Suprapubic skin (tissue), 4 donors: ENCODE measurements at regions not wholly inside any gene's neighbourhood (a gene's known extent, or its start where the extent isn't known, plus 50 kb on each side); places are given as distances from the start of the nearest gene placed in this dataset.

Experiments used
- DNase-seq, 2 donors: peaks; one replicate each; pipeline ENCODE4 v3.0.0-alpha.2; 2019; ENCODE audit warnings: low spot score in 2 of 2
- H3K27ac ChIP-seq: fragments of 200-600 bp; sonication (generic); one replicate; pipeline ENCODE4 v1.5.1; 2019
- H3K27me3 ChIP-seq: fragments of 200-600 bp; sonication (generic); one replicate; pipeline ENCODE4 v1.5.1; 2019
- H3K36me3 ChIP-seq: fragments of 200-600 bp; sonication (generic); one replicate; pipeline ENCODE4 v1.5.1; 2019
- H3K4me1 ChIP-seq: fragments of 200-600 bp; sonication (generic); one replicate; pipeline ENCODE4 v1.5.1; 2019
- H3K4me3 ChIP-seq: fragments of 200-600 bp; sonication (generic); one replicate; pipeline ENCODE4 v1.5.1; 2019; ENCODE audit warnings: mild to moderate bottlenecking
- H3K9me3 ChIP-seq: fragments of 200-600 bp; sonication (generic); one replicate; pipeline ENCODE4 v1.5.1; 2019
- EP300 ChIP-seq: sonication (generic); formaldehyde crosslinking; IDR thresholded peaks from one replicate; pipeline ENCODE4 v1.6.1; 2017; ENCODE audit warnings: antibody characterized with exemption
- POLR2A ChIP-seq, 2 donors: fragments of 450-650 bp; IDR thresholded peaks; one replicate each; pipeline ENCODE4 v1.6.1; 2017; ENCODE audit warnings: antibody characterized with exemption in 2 of 2, mild to moderate bottlenecking in 2 of 2, moderate library complexity in 2 of 2
- POLR2AphosphoS5 ChIP-seq, 3 donors: sonication (generic); formaldehyde crosslinking; IDR thresholded peaks; one replicate each; pipeline ENCODE4 v1.6.1; 2017; ENCODE audit warnings: antibody characterized with exemption in 3 of 3
- WGBS: methylation state at CpG from one replicate; pipeline ENCODE4 v1.1.5; 2018; 5-methylcytosine and 5-hydroxymethylcytosine counted together
- TF ChIP-seq, protein P1 (sequence below), 2 donors: fragments of 200-600 bp in 1 of 2; fragments of 450-650 bp in 1 of 2; sonication (generic) in 1 of 2; IDR thresholded peaks; one replicate each; pipeline ENCODE4 v1.5.1; 2016 to 2019; ENCODE audit warnings: antibody characterized with exemption in 2 of 2, mild to moderate bottlenecking in 1 of 2, moderate library complexity in 1 of 2

DNA sequence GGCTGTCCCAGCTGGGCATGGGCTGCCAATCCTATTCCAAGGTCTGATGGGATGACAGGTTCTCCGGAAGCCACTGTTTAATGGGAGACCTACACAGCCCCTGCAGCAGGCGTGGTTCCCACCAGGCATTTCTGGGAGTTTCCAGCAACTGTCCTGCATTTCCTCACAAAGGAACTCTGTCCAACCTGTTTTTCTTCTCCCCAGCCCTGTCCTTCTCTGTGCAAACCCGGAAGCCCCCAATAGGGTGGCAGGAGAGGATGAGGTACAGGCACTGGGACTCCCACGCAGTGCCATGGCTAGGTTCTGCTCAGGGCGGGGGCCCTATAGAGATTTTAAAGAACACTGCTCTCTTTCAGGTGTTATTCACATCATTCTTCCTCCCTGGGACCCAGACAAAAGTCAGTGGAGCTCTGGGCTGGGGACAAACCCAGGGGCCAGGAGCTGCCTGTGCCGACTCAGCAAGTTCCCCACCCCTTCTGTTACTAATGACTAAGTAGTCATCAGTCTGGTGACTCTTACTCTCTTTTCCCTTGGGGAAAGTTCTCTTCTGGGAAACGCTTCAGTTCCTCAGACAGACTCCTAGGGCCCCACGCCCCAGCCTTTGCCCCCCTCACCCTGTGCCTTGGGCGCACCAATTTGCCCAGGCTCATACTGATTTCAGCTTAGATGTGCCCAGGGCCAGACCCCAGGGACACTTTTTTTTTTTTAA is 97.7 kb downstream of the CD47 start:
- no peak for DNase-seq
- Histone ChIP-seq H3K36me3 (no peaks in the 10 kb centered on the region), H3K4me3 (no peak overlapping the region), H3K4me1 (peaks cover 41% of the 10 kb centered on the region), H3K9me3 (no peaks in the 10 kb centered on the region), H3K27ac (peak overlapping the region; percentile 54), H3K27me3 (no peaks in the 10 kb centered on the region)
- TF ChIP-seq, protein P1, sequence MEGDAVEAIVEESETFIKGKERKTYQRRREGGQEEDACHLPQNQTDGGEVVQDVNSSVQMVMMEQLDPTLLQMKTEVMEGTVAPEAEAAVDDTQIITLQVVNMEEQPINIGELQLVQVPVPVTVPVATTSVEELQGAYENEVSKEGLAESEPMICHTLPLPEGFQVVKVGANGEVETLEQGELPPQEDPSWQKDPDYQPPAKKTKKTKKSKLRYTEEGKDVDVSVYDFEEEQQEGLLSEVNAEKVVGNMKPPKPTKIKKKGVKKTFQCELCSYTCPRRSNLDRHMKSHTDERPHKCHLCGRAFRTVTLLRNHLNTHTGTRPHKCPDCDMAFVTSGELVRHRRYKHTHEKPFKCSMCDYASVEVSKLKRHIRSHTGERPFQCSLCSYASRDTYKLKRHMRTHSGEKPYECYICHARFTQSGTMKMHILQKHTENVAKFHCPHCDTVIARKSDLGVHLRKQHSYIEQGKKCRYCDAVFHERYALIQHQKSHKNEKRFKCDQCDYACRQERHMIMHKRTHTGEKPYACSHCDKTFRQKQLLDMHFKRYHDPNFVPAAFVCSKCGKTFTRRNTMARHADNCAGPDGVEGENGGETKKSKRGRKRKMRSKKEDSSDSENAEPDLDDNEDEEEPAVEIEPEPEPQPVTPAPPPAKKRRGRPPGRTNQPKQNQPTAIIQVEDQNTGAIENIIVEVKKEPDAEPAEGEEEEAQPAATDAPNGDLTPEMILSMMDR (IDR thresholded peaks at IDR 0.05), result no peak
- TF ChIP-seq POLR2AphosphoS5 (IDR thresholded peaks at IDR 0.05) (no peak), EP300 (no peak), POLR2A (IDR thresholded peaks at IDR 0.05) (no peak)
- 61% methylated on average over 9 of the region's 9 CpGs for WGBS

DNA sequence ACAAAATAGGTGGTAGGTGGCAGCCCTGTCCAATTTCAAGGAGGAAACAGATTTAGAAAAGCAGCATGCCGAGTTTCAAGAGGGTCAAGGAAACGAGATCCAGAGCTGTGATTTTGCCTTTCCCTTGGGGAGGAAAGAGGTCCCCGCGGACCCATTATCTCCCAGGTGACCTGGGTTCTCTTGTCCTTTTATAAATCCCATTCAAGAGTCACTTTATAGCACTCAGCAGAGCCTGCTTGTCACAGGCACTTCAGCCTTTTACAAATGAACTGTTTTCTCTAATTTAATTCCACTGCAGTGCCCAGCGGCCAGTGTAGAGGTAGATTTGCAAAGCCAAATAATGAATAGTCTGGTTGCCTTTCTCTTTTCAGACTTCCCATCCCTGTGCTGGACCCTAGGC is 99.9 kb downstream of the CD47 start:
- TF ChIP-seq EP300, result no peak
- TF ChIP-seq, protein P1 (IDR thresholded peaks at IDR 0.05), result no peak
- TF ChIP-seq POLR2AphosphoS5 (IDR thresholded peaks at IDR 0.05), result no peak
- TF ChIP-seq POLR2A (IDR thresholded peaks at IDR 0.05), result no peak
- Histone ChIP-seq H3K4me3 (no peak overlapping the region), H3K36me3 (no peaks in the 10 kb centered on the region), H3K4me1 (peaks cover 63% of the 10 kb centered on the region), H3K27me3 (no peaks in the 10 kb centered on the region), H3K9me3 (no peaks in the 10 kb centered on the region), H3K27ac (no peak overlapping the region)
- no peak for DNase-seq
- 94% methylated on average over 5 of the region's 5 CpGs for WGBS

DNA sequence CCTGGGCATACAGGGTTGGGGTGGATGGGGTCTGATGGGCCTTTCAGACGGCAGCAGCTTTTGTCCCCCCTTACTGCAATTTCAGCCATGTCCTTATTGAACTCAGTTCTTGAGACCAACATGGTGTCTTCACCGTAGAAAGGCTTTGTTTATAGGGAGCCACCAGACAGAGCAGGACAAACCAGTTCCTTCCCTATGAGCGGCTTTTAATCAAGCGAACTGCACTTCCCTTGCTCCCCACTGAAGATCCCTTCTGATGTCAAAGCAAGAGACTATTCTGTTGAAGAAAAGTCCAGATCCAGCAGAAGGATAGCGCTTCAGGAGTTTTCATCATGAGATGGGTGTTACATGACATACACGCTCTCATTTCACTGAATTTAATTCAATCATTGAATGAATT is 100.4 kb downstream of the CD47 start:
- Histone ChIP-seq H3K4me3 (no peak overlapping the region), H3K27me3 (no peaks in the 10 kb centered on the region), H3K9me3 (no peaks in the 10 kb centered on the region), H3K27ac (peak overlapping the region; percentile 43), H3K36me3 (no peaks in the 10 kb centered on the region), H3K4me1 (peaks cover 68% of the 10 kb centered on the region)
- no peak for TF ChIP-seq POLR2AphosphoS5 (IDR thresholded peaks at IDR 0.05)
- TF ChIP-seq, protein P1 (IDR thresholded peaks at IDR 0.05), result no peak
- TF ChIP-seq POLR2A (IDR thresholded peaks at IDR 0.05), result no peak
- no peak for TF ChIP-seq EP300
- DNase-seq, result no peak
- 84% methylated on average over 6 of the region's 6 CpGs for WGBS

GRCh38 chr3:107989661-107990060 is 101.2 kb downstream of the CD47 start:
- Histone ChIP-seq H3K4me1 (peaks cover 68% of the 10 kb centered on the region), H3K27me3 (no peaks in the 10 kb centered on the region), H3K4me3 (no peak overlapping the region), H3K9me3 (no peaks in the 10 kb centered on the region), H3K27ac (peak overlapping the region; percentile 43), H3K36me3 (no peaks in the 10 kb centered on the region)
- no peak for TF ChIP-seq EP300
- TF ChIP-seq POLR2A (IDR thresholded peaks at IDR 0.05), result no peak
- TF ChIP-seq, protein P1 (IDR thresholded peaks at IDR 0.05), result no peak
- no peak for TF ChIP-seq POLR2AphosphoS5 (IDR thresholded peaks at IDR 0.05)
- 40% methylated on average over 4 of the region's 4 CpGs for WGBS
- DNase-seq, result no peak

DNA sequence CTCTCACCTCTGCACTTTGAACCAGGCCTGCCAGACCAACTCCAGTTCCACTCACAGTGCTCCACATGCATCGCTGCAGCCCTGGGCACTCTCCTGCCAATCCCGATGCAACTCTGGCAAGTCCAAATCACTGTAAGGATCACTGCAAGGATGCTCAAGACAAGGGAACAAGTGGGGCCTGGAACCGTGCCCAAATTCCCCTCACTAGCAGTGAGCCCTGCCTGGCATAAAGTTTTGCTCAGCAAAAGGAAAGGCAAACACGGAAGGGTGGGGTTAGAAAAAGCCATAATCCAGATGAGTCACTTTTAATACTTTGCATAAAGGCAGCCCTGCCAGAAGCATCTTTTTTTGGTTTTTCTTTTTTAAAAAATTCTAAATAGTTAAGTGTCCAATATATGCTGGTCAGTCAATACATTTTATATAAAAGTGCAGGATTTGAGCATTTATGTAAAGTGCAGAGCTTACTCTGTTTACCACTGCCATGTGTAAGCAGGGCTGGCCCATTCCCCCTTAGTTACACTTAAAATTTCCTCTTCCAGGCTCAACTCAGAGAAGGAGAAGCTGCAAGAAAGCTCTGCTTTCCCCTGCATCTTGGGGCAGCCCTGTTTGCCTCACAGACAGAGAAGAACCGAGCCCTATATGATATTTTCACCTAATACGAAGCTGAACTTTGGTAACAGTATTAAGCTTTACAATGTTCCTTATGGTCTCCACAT is 102.2 kb downstream of the CD47 start:
- Histone ChIP-seq H3K27ac (peak overlapping the region; percentile 49), H3K9me3 (no peaks in the 10 kb centered on the region), H3K27me3 (no peaks in the 10 kb centered on the region), H3K4me3 (no peak overlapping the region), H3K36me3 (no peaks in the 10 kb centered on the region), H3K4me1 (peaks cover 62% of the 10 kb centered on the region)
- no peak for TF ChIP-seq POLR2A (IDR thresholded peaks at IDR 0.05)
- TF ChIP-seq POLR2AphosphoS5 (IDR thresholded peaks at IDR 0.05), result no peak
- TF ChIP-seq, protein P1 (IDR thresholded peaks at IDR 0.05), result no peak
- TF ChIP-seq EP300, result no peak
- peak in 1 of 2 donors; percentile 82 for DNase-seq
- WGBS, result 33% methylated on average over 6 of the region's 6 CpGs
